Neural cell (in vitro differentiated cells): ENCODE measurements at regions not wholly inside any gene's neighbourhood (a gene's known extent, or its start where the extent isn't known, plus 50 kb on each side); places are given as distances from the start of the nearest gene placed in this dataset.

Experiments used
- H2AFZ ChIP-seq: fragments of 200-600, 300-800 bp; sonication (generic), shearing (Covaris generic); 2 replicates; pipeline ENCODE4 v1.6.0; 2014; ENCODE audit warnings: low read depth, mild to moderate bottlenecking, antibody characterized with exemption, low read length, moderate library complexity
- H3F3A ChIP-seq: fragments of 200-600 bp; shearing (Covaris generic); 2 replicates; pipeline ENCODE4 v1.6.1; 2016; ENCODE audit warnings: mild to moderate bottlenecking, moderate library complexity, mixed read lengths, antibody characterized with exemption, low read length; ENCODE audit not compliant: insufficient read depth, poor library complexity, severe bottlenecking
- H3K27ac ChIP-seq: fragments of 200-600, 300-800 bp; sonication (generic), shearing (Covaris generic); 2 replicates; pipeline ENCODE4 v1.5.1; 2014; ENCODE audit warnings: mild to moderate bottlenecking, low read length, moderate library complexity
- H3K27me3 ChIP-seq: fragments of 300-800, 200-600 bp; sonication (generic), shearing (Covaris generic); 2 replicates; pipeline ENCODE4 v1.6.0; 2014; ENCODE audit warnings: mild to moderate bottlenecking, low read depth, low read length, moderate library complexity; ENCODE audit not compliant: insufficient read depth
- H3K36me3 ChIP-seq: fragments of 300-800, 200-600 bp; sonication (generic), shearing (Covaris generic); 2 replicates; pipeline ENCODE4 v1.5.1; 2014; ENCODE audit warnings: mild to moderate bottlenecking, antibody characterized with exemption, low read length, moderate library complexity; ENCODE audit not compliant: insufficient read depth
- H3K4me2 ChIP-seq: fragments of 300-800, 200-600 bp; sonication (generic), shearing (Covaris generic); 2 replicates; pipeline ENCODE4 v1.6.0; 2014; ENCODE audit warnings: mild to moderate bottlenecking, low read length
- H3K4me3 ChIP-seq: fragments of 300-800, 200-600 bp; sonication (generic), shearing (Covaris generic); 2 replicates; pipeline ENCODE4 v1.5.1; 2014; ENCODE audit warnings: mild to moderate bottlenecking, low read length, moderate library complexity
- H3K79me2 ChIP-seq: fragments of 200-600 bp; shearing (Covaris generic); replicated peaks from 2 replicates; pipeline ENCODE4 v1.6.0; 2014; ENCODE audit warnings: mild to moderate bottlenecking, low read length, moderate library complexity; ENCODE audit not compliant: insufficient read depth
- H3K9ac ChIP-seq: fragments of 300-800, 200-600 bp; sonication (generic), shearing (Covaris generic); 2 replicates; pipeline ENCODE4 v1.6.1; 2016; ENCODE audit warnings: mild to moderate bottlenecking, low read length, mixed read lengths
- H3K9me2 ChIP-seq: fragments of 200-600 bp; shearing (Covaris generic); 2 replicates; pipeline ENCODE4 v1.6.1; 2016; ENCODE audit warnings: mild to moderate bottlenecking, low read length, mixed read lengths; ENCODE audit not compliant: insufficient read depth
- H3K9me3 ChIP-seq: fragments of 200-600, 300-800 bp; sonication (generic), shearing (Covaris generic); 2 replicates; pipeline ENCODE4 v1.6.1; 2016; ENCODE audit warnings: mild to moderate bottlenecking, mixed run types, low read length, moderate library complexity, mixed read lengths
- H4K20me1 ChIP-seq: fragments of 200-600 bp; shearing (Covaris generic); 2 replicates; pipeline ENCODE4 v1.6.1; 2016; ENCODE audit warnings: mild to moderate bottlenecking, mixed run types; ENCODE audit not compliant: insufficient read depth
- EP300 ChIP-seq: fragments of 450-650 bp; conservative IDR thresholded peaks from 2 replicates; pipeline ENCODE4 v1.6.1; 2014; ENCODE audit warnings: antibody characterized with exemption, mild to moderate bottlenecking, moderate library complexity; ENCODE audit not compliant: poor library complexity, severe bottlenecking
- EZH2 ChIP-seq: fragments of 200-600, 300-800 bp; shearing (Covaris generic), sonication (generic); IDR thresholded peaks from 2 replicates; pipeline ENCODE4 v1.6.1; 2014; ENCODE audit warnings: antibody characterized with exemption, low read length, borderline replicate concordance, mild to moderate bottlenecking; ENCODE audit not compliant: insufficient read depth, poor library complexity, severe bottlenecking
- MXI1 ChIP-seq: fragments of 450-650 bp; conservative IDR thresholded peaks from 2 replicates; pipeline ENCODE4 v1.6.1; 2014; ENCODE audit warnings: antibody characterized with exemption, mild to moderate bottlenecking; ENCODE audit not compliant: poor library complexity, severe bottlenecking
- POLR2AphosphoS5 ChIP-seq: IDR thresholded peaks from 2 replicates; pipeline ENCODE4 v1.6.1; 2012
- RAD21 ChIP-seq: fragments of 450-650 bp; conservative IDR thresholded peaks from 2 replicates; pipeline ENCODE4 v1.6.1; 2014; ENCODE audit warnings: antibody characterized with exemption, mild to moderate bottlenecking, moderate library complexity
- SMC3 ChIP-seq: fragments of 450-650 bp; conservative IDR thresholded peaks from 2 replicates; pipeline ENCODE4 v1.6.1; 2014; ENCODE audit warnings: antibody characterized with exemption, mild to moderate bottlenecking, moderate library complexity; ENCODE audit not compliant: poor library complexity
- TAF1 ChIP-seq: IDR thresholded peaks from 2 replicates; pipeline ENCODE4 v1.6.1; 2012; ENCODE audit warnings: low read depth
- TF ChIP-seq, protein P1 (sequence below): fragments of 450-650 bp; IDR thresholded peaks from 2 replicates; pipeline ENCODE4 v1.5.1; 2014; ENCODE audit warnings: antibody characterized with exemption, mild to moderate bottlenecking, moderate library complexity; ENCODE audit not compliant: poor library complexity, severe bottlenecking
- TF ChIP-seq, protein P2 (sequence below): IDR thresholded peaks from 2 replicates; pipeline ENCODE4 v1.6.1; 2012; ENCODE audit warnings: borderline replicate concordance

DNA sequence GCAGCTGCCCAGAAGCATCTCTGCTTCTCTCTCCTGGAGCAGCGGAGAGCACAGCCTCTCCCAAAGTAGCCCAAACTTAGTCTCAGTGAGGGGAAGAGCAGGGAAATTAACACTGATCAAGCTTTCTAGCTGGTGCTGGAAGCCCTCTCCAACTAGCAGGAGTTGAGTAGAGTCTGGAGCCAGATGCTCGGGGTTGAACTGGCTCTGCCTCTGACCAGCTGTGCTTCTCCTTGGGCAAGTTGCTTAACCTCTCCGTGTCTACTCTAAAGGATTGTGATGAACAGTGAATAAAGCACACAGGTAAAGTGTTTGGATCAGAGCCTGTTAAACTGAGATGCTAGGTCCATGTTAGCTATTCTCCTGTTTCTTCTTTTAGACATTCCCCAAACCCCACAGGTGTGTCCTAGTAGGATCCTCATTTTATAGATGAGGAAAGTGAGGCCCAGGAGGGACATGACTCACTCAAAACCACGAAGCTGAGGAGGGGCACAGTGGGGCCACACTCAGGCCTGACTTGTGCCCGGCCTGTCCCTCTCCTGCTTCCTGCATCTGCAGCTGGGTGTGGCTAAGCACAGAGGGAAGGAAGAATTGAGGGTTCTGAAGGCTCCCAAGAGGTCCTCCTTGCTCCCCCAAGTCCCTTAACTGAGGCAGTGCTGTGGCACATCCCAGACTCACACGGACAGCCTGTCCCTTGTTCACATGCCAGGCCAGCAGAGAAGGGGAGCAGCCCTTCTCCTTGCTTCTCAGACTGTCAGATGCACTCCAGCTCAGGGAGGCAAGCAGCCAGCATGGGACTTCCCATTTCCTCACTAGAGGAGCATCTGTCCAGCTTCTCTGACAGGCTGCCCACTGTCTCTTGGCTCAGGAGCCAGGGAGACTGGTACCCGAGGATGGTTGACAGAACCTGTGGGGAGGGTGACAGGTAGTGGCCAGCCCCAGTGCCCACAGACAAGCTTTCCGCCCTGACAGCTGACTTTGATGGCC is 152.0 kb upstream of the IGSF21 start:
- Histone ChIP-seq H3K27me3 (no peaks in the 10 kb centered on the region), H3K79me2 (no peaks in the 10 kb centered on the region), H3K9me2 (no peaks in the 10 kb centered on the region), H3K36me3 (no peaks in the 10 kb centered on the region), H3K9me3 (no peaks in the 10 kb centered on the region), H3K9ac (no peak overlapping the region), H3K4me3 (no peak overlapping the region), H3F3A (no peaks in the 10 kb centered on the region), H4K20me1 (no peaks in the 10 kb centered on the region), H3K27ac (no peak overlapping the region), H2AFZ (no peak overlapping the region), H3K4me2 (no peak overlapping the region)
- TF ChIP-seq SMC3, result no peak
- no peak for TF ChIP-seq EZH2
- TF ChIP-seq, protein P1, sequence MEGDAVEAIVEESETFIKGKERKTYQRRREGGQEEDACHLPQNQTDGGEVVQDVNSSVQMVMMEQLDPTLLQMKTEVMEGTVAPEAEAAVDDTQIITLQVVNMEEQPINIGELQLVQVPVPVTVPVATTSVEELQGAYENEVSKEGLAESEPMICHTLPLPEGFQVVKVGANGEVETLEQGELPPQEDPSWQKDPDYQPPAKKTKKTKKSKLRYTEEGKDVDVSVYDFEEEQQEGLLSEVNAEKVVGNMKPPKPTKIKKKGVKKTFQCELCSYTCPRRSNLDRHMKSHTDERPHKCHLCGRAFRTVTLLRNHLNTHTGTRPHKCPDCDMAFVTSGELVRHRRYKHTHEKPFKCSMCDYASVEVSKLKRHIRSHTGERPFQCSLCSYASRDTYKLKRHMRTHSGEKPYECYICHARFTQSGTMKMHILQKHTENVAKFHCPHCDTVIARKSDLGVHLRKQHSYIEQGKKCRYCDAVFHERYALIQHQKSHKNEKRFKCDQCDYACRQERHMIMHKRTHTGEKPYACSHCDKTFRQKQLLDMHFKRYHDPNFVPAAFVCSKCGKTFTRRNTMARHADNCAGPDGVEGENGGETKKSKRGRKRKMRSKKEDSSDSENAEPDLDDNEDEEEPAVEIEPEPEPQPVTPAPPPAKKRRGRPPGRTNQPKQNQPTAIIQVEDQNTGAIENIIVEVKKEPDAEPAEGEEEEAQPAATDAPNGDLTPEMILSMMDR, result no peak
- TF ChIP-seq MXI1, result no peak
- no peak for TF ChIP-seq RAD21
- TF ChIP-seq EP300, result no peak
- no peak for TF ChIP-seq POLR2AphosphoS5
- TF ChIP-seq, protein P2, sequence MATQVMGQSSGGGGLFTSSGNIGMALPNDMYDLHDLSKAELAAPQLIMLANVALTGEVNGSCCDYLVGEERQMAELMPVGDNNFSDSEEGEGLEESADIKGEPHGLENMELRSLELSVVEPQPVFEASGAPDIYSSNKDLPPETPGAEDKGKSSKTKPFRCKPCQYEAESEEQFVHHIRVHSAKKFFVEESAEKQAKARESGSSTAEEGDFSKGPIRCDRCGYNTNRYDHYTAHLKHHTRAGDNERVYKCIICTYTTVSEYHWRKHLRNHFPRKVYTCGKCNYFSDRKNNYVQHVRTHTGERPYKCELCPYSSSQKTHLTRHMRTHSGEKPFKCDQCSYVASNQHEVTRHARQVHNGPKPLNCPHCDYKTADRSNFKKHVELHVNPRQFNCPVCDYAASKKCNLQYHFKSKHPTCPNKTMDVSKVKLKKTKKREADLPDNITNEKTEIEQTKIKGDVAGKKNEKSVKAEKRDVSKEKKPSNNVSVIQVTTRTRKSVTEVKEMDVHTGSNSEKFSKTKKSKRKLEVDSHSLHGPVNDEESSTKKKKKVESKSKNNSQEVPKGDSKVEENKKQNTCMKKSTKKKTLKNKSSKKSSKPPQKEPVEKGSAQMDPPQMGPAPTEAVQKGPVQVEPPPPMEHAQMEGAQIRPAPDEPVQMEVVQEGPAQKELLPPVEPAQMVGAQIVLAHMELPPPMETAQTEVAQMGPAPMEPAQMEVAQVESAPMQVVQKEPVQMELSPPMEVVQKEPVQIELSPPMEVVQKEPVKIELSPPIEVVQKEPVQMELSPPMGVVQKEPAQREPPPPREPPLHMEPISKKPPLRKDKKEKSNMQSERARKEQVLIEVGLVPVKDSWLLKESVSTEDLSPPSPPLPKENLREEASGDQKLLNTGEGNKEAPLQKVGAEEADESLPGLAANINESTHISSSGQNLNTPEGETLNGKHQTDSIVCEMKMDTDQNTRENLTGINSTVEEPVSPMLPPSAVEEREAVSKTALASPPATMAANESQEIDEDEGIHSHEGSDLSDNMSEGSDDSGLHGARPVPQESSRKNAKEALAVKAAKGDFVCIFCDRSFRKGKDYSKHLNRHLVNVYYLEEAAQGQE, result no peak
- TF ChIP-seq TAF1, result no peak

GRCh38 chr1:17957588-17958267 is 149.9 kb upstream of the IGSF21 start:
- Histone ChIP-seq H4K20me1 (no peaks in the 10 kb centered on the region), H3F3A (no peaks in the 10 kb centered on the region), H3K9me3 (no peaks in the 10 kb centered on the region), H3K36me3 (no peaks in the 10 kb centered on the region), H3K27me3 (no peaks in the 10 kb centered on the region), H3K27ac (no peak overlapping the region), H3K4me2 (no peak overlapping the region), H3K4me3 (no peak overlapping the region), H3K9ac (no peak overlapping the region), H3K79me2 (no peaks in the 10 kb centered on the region), H2AFZ (no peak overlapping the region), H3K9me2 (no peaks in the 10 kb centered on the region)
- TF ChIP-seq TAF1 (no peak), MXI1 (no peak), EP300 (no peak)
